Activated CD4-positive, alpha-beta T cell treated with anti-CD3 and anti-CD28 coated beads, Interleukin-2, amount 10 ng/mL, durations not matched to agents 7 days and 5 days (primary cell): ENCODE measurements at regions not wholly inside any gene's neighbourhood (a gene's known extent, or its start where the extent isn't known, plus 50 kb on each side); places are given as distances from the start of the nearest gene placed in this dataset.

Experiments used
- CTCF ChIA-PET: fragments of 350-600 bp; sonication (Branson Sonifier 250); formaldehyde crosslinking; loops from one replicate; lab custom pipeline; 2021; ENCODE audit warnings: antibody characterized with exemption; lab: Charles Lee
- POLR2A ChIA-PET: fragments of 350-600 bp; sonication (Branson Sonifier 250); formaldehyde crosslinking; loops from one replicate; lab custom pipeline; 2021; ENCODE audit warnings: antibody characterized with exemption; lab: Charles Lee
- DNase-seq: peaks from one replicate; pipeline ENCODE4 v3.0.0-alpha.2; 2020
- H3K27ac Mint-ChIP-seq: one replicate; pipeline ENCODE4 v1.8.0; 2021; ENCODE audit warnings: mild to moderate bottlenecking, moderate library complexity, mixed read lengths
- H3K27me3 Mint-ChIP-seq: one replicate; pipeline ENCODE4 v1.8.0; 2021; ENCODE audit warnings: mixed read lengths
- H3K36me3 Mint-ChIP-seq: one replicate; pipeline ENCODE4 v1.8.0; 2021; ENCODE audit warnings: low read depth, mixed read lengths
- H3K4me1 Mint-ChIP-seq: one replicate; pipeline ENCODE4 v1.8.0; 2021; ENCODE audit warnings: mixed read lengths
- H3K4me3 Mint-ChIP-seq: one replicate; pipeline ENCODE4 v1.8.0; 2021; ENCODE audit warnings: mild to moderate bottlenecking, moderate library complexity, mixed read lengths
- H3K9me3 Mint-ChIP-seq: one replicate; pipeline ENCODE4 v1.8.0; 2021; ENCODE audit warnings: mixed read lengths

DNA sequence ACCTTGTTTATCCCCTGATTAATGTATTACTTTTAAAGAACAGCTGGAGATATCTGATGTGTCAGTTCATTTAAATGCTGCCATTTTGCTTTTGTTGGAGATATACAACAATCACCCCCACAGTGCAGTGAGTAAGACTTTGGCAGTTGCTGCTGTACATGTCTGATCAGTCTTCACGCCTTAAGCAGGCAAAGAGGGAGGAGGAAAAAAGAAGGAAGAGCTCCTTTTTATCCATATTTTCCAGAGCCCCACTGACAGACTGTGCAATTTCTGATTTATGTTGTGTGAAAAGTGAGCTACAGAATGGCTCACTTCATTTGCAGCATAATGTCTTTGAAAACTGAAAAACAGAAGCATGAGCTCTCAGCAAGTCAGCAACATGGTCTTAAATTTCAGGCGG is 319.7 kb upstream of the LRIG3 start:
- ChIA-PET POLR2A (no interaction called here), CTCF (no interaction called here)
- no peaks in the 10 kb centered on the region for H3K4me1 Mint-ChIP-seq
- no peak overlapping the region for H3K4me3 Mint-ChIP-seq
- H3K27ac Mint-ChIP-seq = no peak overlapping the region
- no peaks in the 10 kb centered on the region for H3K9me3 Mint-ChIP-seq
- DNase-seq = no peak
- H3K27me3 Mint-ChIP-seq = no peaks in the 10 kb centered on the region
- H3K36me3 Mint-ChIP-seq = no peaks in the 10 kb centered on the region

- no peak overlapping the region for H3K27ac Mint-ChIP-seq
- H3K27me3 Mint-ChIP-seq = no peaks in the 10 kb centered on the region
- no peaks in the 10 kb centered on the region for H3K9me3 Mint-ChIP-seq
- ChIA-PET CTCF (no interaction called here), POLR2A (no interaction called here)
- H3K4me1 Mint-ChIP-seq = no peaks in the 10 kb centered on the region
- H3K4me3 Mint-ChIP-seq = no peak overlapping the region
- H3K36me3 Mint-ChIP-seq = no peaks in the 10 kb centered on the region
- DNase-seq = no peak
These were observed 314.1 kb upstream of the LRIG3 start for GRCh38 chr12:59234391-59234790.

GRCh38 chr12:59230334-59230733 is 310.0 kb upstream of the LRIG3 start:
- H3K27me3 Mint-ChIP-seq = no peaks in the 10 kb centered on the region
- no peak for DNase-seq

DNA sequence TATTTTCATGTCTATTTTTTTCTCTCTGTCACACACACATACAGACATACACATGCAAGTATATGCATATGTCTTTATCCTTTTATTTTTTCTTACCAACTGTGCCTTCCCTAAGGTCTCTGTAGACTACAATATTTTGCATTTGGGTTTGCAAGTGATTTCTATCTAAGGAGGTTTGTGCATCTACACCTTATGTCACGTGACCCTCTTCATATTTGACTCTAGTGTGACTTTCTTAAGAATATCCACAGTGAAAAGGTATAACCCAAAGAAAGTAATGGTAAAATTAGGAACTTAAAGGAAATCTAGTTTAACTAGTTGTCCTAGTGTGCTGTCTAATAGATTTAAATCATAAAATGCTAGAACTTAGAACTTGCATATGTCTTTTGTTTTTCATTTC is 298.8 kb upstream of the LRIG3 start:
- H3K4me3 Mint-ChIP-seq = no peak overlapping the region
- H3K36me3 Mint-ChIP-seq = no peaks in the 10 kb centered on the region
- CTCF ChIA-PET = no interaction called here
- DNase-seq = no peak
- no peak overlapping the region for H3K27ac Mint-ChIP-seq
- no peaks in the 10 kb centered on the region for H3K4me1 Mint-ChIP-seq
- no peaks in the 10 kb centered on the region for H3K27me3 Mint-ChIP-seq
- H3K9me3 Mint-ChIP-seq = peaks cover 3% of the 10 kb centered on the region
- POLR2A ChIA-PET = no interaction called here

More at GRCh38 chr12:59230334-59230733, 310.0 kb upstream of the LRIG3 start:
- no peaks in the 10 kb centered on the region for H3K4me1 Mint-ChIP-seq
- H3K9me3 Mint-ChIP-seq = no peaks in the 10 kb centered on the region
- H3K36me3 Mint-ChIP-seq = no peaks in the 10 kb centered on the region
- no peak overlapping the region for H3K27ac Mint-ChIP-seq
- no peak overlapping the region for H3K4me3 Mint-ChIP-seq
- CTCF ChIA-PET = no interaction called here
- POLR2A ChIA-PET = no interaction called here

DNA sequence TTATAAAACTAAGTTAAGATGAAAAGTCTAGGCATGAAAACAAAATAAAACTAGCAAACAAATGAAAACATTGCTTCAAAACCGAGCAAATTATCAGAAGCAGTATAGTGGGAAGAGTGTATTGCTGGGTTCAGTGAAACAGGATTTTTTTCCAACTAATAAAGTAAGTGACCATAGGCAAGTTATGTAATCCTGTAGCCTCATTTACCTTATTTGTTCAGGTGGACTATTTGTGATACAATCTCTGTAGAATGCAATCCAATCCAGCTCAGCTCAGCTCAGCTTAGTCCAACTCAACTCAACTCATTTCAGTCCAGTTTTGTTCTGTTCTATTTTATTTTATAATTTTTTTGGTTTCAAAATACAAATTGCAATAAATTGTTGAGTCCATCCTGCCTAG is 276.7 kb upstream of the LRIG3 start:
- CTCF ChIA-PET = no interaction called here
- DNase-seq = no peak
- Mint-ChIP-seq H3K9me3 (no peaks in the 10 kb centered on the region), H3K4me1 (no peaks in the 10 kb centered on the region), H3K27me3 (no peaks in the 10 kb centered on the region), H3K4me3 (no peak overlapping the region), H3K27ac (no peak overlapping the region), H3K36me3 (no peaks in the 10 kb centered on the region)
- POLR2A ChIA-PET = no interaction called here

- Mint-ChIP-seq H3K9me3 (no peaks in the 10 kb centered on the region), H3K27me3 (no peaks in the 10 kb centered on the region), H3K27ac (no peak overlapping the region), H3K4me3 (no peak overlapping the region), H3K36me3 (no peaks in the 10 kb centered on the region), H3K4me1 (no peaks in the 10 kb centered on the region)
- no peak for DNase-seq
- POLR2A ChIA-PET = no interaction called here
- CTCF ChIA-PET = no interaction called here
These were observed 274.5 kb upstream of the LRIG3 start for GRCh38 chr12:59194794-59195193.

- H3K4me1 Mint-ChIP-seq = no peaks in the 10 kb centered on the region
- H3K9me3 Mint-ChIP-seq = no peaks in the 10 kb centered on the region
- CTCF ChIA-PET = no interaction called here
- DNase-seq = no peak
- POLR2A ChIA-PET = no interaction called here
- no peaks in the 10 kb centered on the region for H3K36me3 Mint-ChIP-seq
- no peak overlapping the region for H3K4me3 Mint-ChIP-seq
- no peak overlapping the region for H3K27ac Mint-ChIP-seq
- no peaks in the 10 kb centered on the region for H3K27me3 Mint-ChIP-seq
These were observed 273.3 kb upstream of the LRIG3 start for GRCh38 chr12:59193476-59194050.

GRCh38 chr12:59191372-59191771 is 271.1 kb upstream of the LRIG3 start:
- POLR2A ChIA-PET = no interaction called here

GRCh38 chr12:59186451-59186850 is 266.1 kb upstream of the LRIG3 start:
- CTCF ChIA-PET = no interaction called here
- Mint-ChIP-seq H3K4me3 (no peak overlapping the region), H3K36me3 (no peaks in the 10 kb centered on the region), H3K4me1 (no peaks in the 10 kb centered on the region), H3K9me3 (no peaks in the 10 kb centered on the region), H3K27ac (no peak overlapping the region), H3K27me3 (no peaks in the 10 kb centered on the region)
- POLR2A ChIA-PET = no interaction called here
- no peak for DNase-seq

More at GRCh38 chr12:59191372-59191771, 271.1 kb upstream of the LRIG3 start:
- Mint-ChIP-seq H3K36me3 (no peaks in the 10 kb centered on the region), H3K27me3 (no peaks in the 10 kb centered on the region), H3K27ac (no peak overlapping the region), H3K4me3 (no peak overlapping the region), H3K4me1 (no peaks in the 10 kb centered on the region), H3K9me3 (no peaks in the 10 kb centered on the region)
- CTCF ChIA-PET = no interaction called here
- no peak for DNase-seq

DNA sequence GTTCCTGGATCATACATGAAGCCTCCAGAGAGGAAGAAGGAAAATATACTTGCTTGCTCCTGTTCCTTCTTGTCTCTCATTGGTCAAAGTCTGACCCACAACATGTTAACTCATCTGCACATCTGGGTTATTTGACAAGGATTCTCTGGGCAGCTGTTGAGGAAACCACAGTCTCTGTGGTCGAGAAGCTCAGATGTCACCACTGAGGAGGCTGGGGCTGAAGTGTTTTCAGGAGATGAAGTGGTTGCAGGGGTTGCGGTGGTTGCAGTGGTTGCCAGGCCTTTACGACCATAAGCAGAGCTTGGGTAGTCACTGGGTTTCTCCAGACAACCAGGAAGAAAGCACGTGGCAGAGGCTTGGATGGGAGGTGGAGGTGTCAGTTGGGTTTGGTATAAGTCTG is 265.0 kb upstream of the LRIG3 start:
- CTCF ChIA-PET = no interaction called here
- Mint-ChIP-seq H3K27ac (no peak overlapping the region), H3K4me1 (no peaks in the 10 kb centered on the region), H3K27me3 (no peaks in the 10 kb centered on the region), H3K9me3 (no peaks in the 10 kb centered on the region), H3K36me3 (no peaks in the 10 kb centered on the region), H3K4me3 (no peak overlapping the region)
- POLR2A ChIA-PET = no interaction called here
- DNase-seq = no peak

- H3K27ac Mint-ChIP-seq = no peak overlapping the region
- no peaks in the 10 kb centered on the region for H3K9me3 Mint-ChIP-seq
- no peak overlapping the region for H3K4me3 Mint-ChIP-seq
- DNase-seq = no peak
- CTCF ChIA-PET = no interaction called here
- no peaks in the 10 kb centered on the region for H3K4me1 Mint-ChIP-seq
- POLR2A ChIA-PET = no interaction called here
- H3K36me3 Mint-ChIP-seq = no peaks in the 10 kb centered on the region
- no peaks in the 10 kb centered on the region for H3K27me3 Mint-ChIP-seq
These were observed 262.6 kb upstream of the LRIG3 start for GRCh38 chr12:59182658-59183455.

- Mint-ChIP-seq H3K27ac (no peak overlapping the region), H3K4me3 (no peak overlapping the region), H3K4me1 (no peaks in the 10 kb centered on the region), H3K36me3 (no peaks in the 10 kb centered on the region), H3K9me3 (no peaks in the 10 kb centered on the region), H3K27me3 (no peaks in the 10 kb centered on the region)
- DNase-seq = no peak
- ChIA-PET POLR2A (no interaction called here), CTCF (no interaction called here)
These were observed 261.9 kb upstream of the LRIG3 start for GRCh38 chr12:59182191-59182590.

DNA sequence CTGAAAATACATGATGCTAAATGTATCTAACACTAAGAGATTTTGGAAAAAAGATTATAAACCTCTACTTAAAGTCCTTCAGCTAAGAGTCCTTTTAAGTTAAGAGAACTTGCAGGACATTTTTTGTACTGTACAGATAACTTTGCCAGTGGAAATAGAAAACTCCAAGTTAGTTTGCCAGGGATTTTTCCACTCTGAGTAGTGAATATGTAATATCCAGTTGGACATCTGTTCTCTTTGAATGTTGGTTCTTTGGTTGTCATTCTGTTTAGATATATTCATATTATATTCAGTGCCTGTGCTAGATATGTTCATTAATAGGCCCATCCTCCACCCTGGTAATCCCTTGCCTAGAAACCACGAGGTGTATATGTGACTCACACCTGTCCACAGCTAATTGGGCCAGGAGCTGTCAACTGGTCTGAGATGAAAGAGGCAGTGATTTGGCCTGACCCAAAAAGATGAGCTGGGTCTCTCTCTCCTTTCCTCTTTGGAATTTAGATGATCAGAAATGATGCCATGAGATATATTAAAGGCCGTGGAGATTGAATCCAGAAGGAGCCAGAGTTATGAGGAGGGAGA is 261.0 kb upstream of the LRIG3 start:
- Mint-ChIP-seq H3K27me3 (no peaks in the 10 kb centered on the region), H3K4me1 (no peaks in the 10 kb centered on the region), H3K36me3 (no peaks in the 10 kb centered on the region), H3K4me3 (no peak overlapping the region), H3K9me3 (no peaks in the 10 kb centered on the region), H3K27ac (no peak overlapping the region)
- DNase-seq = no peak
- ChIA-PET POLR2A (no interaction called here), CTCF (interaction anchor here (0.6 kb wide), 1 partner anchor 723 kb away, joined by 3 read pairs; no protein-coding TSS in a partner anchor)
